Right lobe of liver (tissue), 4 donors: ENCODE measurements at regions not wholly inside any gene's neighbourhood (a gene's known extent, or its start where the extent isn't known, plus 50 kb on each side); places are given as distances from the start of the nearest gene placed in this dataset.
A peak's percentile ranks its signal among the peaks of the same experiment; 100 is the strongest.

Experiments
- CTCF ChIP-seq, 4 donors: fragments of 200-600 bp in 3 of 4; fragments of 450-650 bp in 1 of 4; IDR thresholded peaks; one replicate each; pipeline versions ENCODE4 v1.5.1 to v1.8.0; 2016 to 2022; ENCODE audit warnings: antibody characterized with exemption in 4 of 4, mild to moderate bottlenecking in 2 of 4
- POLR2A ChIP-seq: fragments of 450-650 bp; IDR thresholded peaks from one replicate; pipeline ENCODE4 v1.6.1; 2017; ENCODE audit warnings: antibody characterized with exemption, mild to moderate bottlenecking
- donor health status: DM: no; HTN: no; CAD: no.
- donor health status: DM: no; HTN: no; CAD: no.
- donor health status: DM: no; HTN: yes; CAD: no.

DNA sequence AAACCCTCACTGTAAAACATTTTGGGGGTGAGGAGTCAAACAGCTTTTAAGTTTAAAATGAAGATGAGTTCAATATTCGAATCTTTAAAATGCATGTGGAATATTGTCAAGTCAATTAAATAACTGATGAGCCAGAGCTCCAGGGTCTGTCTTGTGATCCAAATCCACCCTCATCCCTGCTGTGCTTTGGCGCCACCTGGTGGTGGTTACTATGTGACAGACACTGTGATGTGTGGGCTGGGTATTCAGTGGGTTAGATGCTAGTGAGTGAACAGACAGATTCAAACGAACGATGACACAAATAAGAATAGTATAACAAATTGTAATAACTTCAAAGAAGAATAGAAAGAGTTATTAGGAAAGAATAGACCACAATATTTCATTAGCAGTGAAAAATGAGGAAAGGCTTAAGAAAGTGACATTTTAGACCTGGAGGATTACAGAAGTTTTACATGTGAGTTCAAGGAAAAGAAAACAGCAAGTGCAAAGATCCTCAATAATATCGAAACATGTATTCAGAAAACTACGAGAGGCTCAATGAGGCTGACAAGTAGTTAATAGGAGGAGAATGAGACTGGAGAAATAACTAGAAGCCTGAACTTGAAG, 51.4 kb upstream of the CHSY3 start:
- peak; percentile 73 to 95 (median 95) for TF ChIP-seq CTCF (IDR thresholded peaks at IDR 0.05)
- TF ChIP-seq POLR2A, result no peak
